OCI-LY7 (cell line): ENCODE measurements at regions not wholly inside any gene's neighbourhood (a gene's known extent, or its start where the extent isn't known, plus 50 kb on each side); places are given as distances from the start of the nearest gene placed in this dataset.

Source experiments
- BruUV-seq: library from RNA; stranded (reverse); fragments of 400-500 nt; replicated peaks from 2 replicates; lab custom pipeline; 2021; lab: Mats Ljungman, UMichigan
- CTCF ChIA-PET: fragments of 300-600 bp; sonication (Branson Sonifier 250); formaldehyde crosslinking; loops from one replicate; lab custom pipeline; 2022; ENCODE audit warnings: antibody characterized with exemption; ENCODE audit not compliant: unreplicated experiment; lab: Charles Lee
- POLR2A ChIA-PET: fragments of 300-600 bp; sonication (Branson Sonifier 250); formaldehyde crosslinking; loops from one replicate; lab custom pipeline; 2022; ENCODE audit warnings: antibody characterized with exemption; lab: Charles Lee
- DNase-seq: peaks from one replicate; pipeline ENCODE4 v3.0.0-alpha.2; 2015; ENCODE audit warnings: low spot score
- H2AFZ ChIP-seq: fragments of 200-600 bp; sonication (generic), shearing (Covaris generic); 2 replicates; pipeline ENCODE4 v1.6.1; 2014; ENCODE audit warnings: mild to moderate bottlenecking, antibody characterized with exemption, low read length, moderate library complexity
- H3K27ac ChIP-seq: fragments of 200-600 bp; sonication (generic); 2 replicates; pipeline ENCODE4 v1.5.1; 2014; ENCODE audit warnings: mixed run types, low read depth, mild to moderate bottlenecking, moderate library complexity, low read length, inconsistent platforms; ENCODE audit not compliant: poor library complexity, severe bottlenecking
- H3K36me3 ChIP-seq: fragments of 200-600 bp; sonication (generic); 2 replicates; pipeline ENCODE4 v1.6.1; 2014; ENCODE audit warnings: mild to moderate bottlenecking, antibody characterized with exemption, low read length, moderate library complexity, mixed read lengths; ENCODE audit not compliant: insufficient read depth
- H3K4me1 ChIP-seq: fragments of 200-600 bp; sonication (generic); 2 replicates; pipeline ENCODE4 v1.5.1; 2014; ENCODE audit warnings: mild to moderate bottlenecking, low read length; ENCODE audit not compliant: insufficient read depth, poor library complexity, severe bottlenecking
- H3K4me2 ChIP-seq: fragments of 200-600 bp; sonication (generic); 2 replicates; pipeline ENCODE4 v1.6.1; 2014; ENCODE audit warnings: mild to moderate bottlenecking, low read length
- H3K4me3 ChIP-seq: fragments of 200-600 bp; sonication (generic); 2 replicates; pipeline ENCODE4 v1.5.1; 2014; ENCODE audit warnings: mild to moderate bottlenecking, low read depth, low read length; ENCODE audit not compliant: poor library complexity, severe bottlenecking
- H3K79me2 ChIP-seq: fragments of 200-600 bp; sonication (generic); 2 replicates; pipeline ENCODE4 v1.6.1; 2016; ENCODE audit warnings: low read depth, mild to moderate bottlenecking, low read length, moderate library complexity, mixed read lengths; ENCODE audit not compliant: insufficient read depth
- H3K9me2 ChIP-seq: fragments of 200-600 bp; sonication (generic); 2 replicates; pipeline ENCODE4 v1.6.1; 2016; ENCODE audit warnings: mild to moderate bottlenecking, low read length, mixed read lengths; ENCODE audit not compliant: insufficient read depth
- H3K9me3 ChIP-seq: fragments of 200-600 bp; sonication (generic); 2 replicates; pipeline ENCODE4 v1.6.1; 2014; ENCODE audit warnings: mild to moderate bottlenecking, mixed run types, low read length, mixed read lengths
- H4K20me1 ChIP-seq: fragments of 200-600 bp; sonication (generic); 2 replicates; pipeline ENCODE4 v1.6.1; 2014; ENCODE audit warnings: mild to moderate bottlenecking, antibody characterized with exemption, low read length, moderate library complexity, mixed read lengths; ENCODE audit not compliant: insufficient read depth
- CTCF ChIP-seq: fragments of 200-600 bp; sonication (generic); conservative IDR thresholded peaks from 2 replicates; pipeline ENCODE4 v1.5.1; 2014; ENCODE audit warnings: mild to moderate bottlenecking, antibody characterized with exemption, low read length, moderate library complexity, mixed read lengths
- EZH2phosphoT487 ChIP-seq: fragments of 200-600 bp; sonication (generic); IDR thresholded peaks from 2 replicates; pipeline ENCODE4 v1.6.1; 2018; ENCODE audit warnings: low read depth, borderline replicate concordance, mild to moderate bottlenecking, mixed run types, antibody characterized with exemption, low read length, moderate library complexity, mixed read lengths
- intact Hi-C: fragments of 100-400 bp; cut with micrococcal nuclease; formaldehyde crosslinking; loops from one replicate; pipeline ENCODE4 v1.10.0; 2022; ENCODE audit not compliant: unreplicated experiment

- ChIA-PET CTCF (no interaction called here), POLR2A (no interaction called here)
- no TSS peak for BruUV-seq
- DNase-seq = no peak
- H3K4me3 ChIP-seq = no peak overlapping the region
- no peaks in the 10 kb centered on the region for H3K9me3 ChIP-seq
- no peaks in the 10 kb centered on the region for H3K9me2 ChIP-seq
- H3K36me3 ChIP-seq = no peaks in the 10 kb centered on the region
- no peaks in the 10 kb centered on the region for H4K20me1 ChIP-seq
- no peaks in the 10 kb centered on the region for H3K4me1 ChIP-seq
- no peak overlapping the region for H3K4me2 ChIP-seq
- no peaks in the 10 kb centered on the region for H3K79me2 ChIP-seq
- TF ChIP-seq EZH2phosphoT487 (no peak), CTCF (no peak)
- H2AFZ ChIP-seq = no peak overlapping the region
- intact Hi-C loops = no loop called here
- H3K27ac ChIP-seq = no peak overlapping the region
Measured at GRCh38 chr17:65356536-65356935, 204.9 kb downstream of the AXIN2 start.

GRCh38 chr17:65355246-65355645 lies 206.2 kb downstream of the AXIN2 start:
- Histone ChIP-seq H3K4me1 (no peaks in the 10 kb centered on the region), H3K9me2 (no peaks in the 10 kb centered on the region), H3K4me3 (no peak overlapping the region), H2AFZ (no peak overlapping the region), H3K79me2 (no peaks in the 10 kb centered on the region), H3K4me2 (no peak overlapping the region), H3K36me3 (no peaks in the 10 kb centered on the region), H3K9me3 (no peaks in the 10 kb centered on the region), H3K27ac (no peak overlapping the region), H4K20me1 (no peaks in the 10 kb centered on the region)
- intact Hi-C loops = no loop called here
- TF ChIP-seq CTCF (no peak), EZH2phosphoT487 (no peak)
- no peak for DNase-seq
- ChIA-PET CTCF (no interaction called here), POLR2A (no interaction called here)
- BruUV-seq = no TSS peak

GRCh38 chr17:65349916-65350315 lies 211.5 kb downstream of the AXIN2 start:
- DNase-seq = no peak
- TF ChIP-seq CTCF = no peak
- TF ChIP-seq EZH2phosphoT487 = no peak
- Histone ChIP-seq H3K9me3 (no peaks in the 10 kb centered on the region), H2AFZ (no peak overlapping the region), H3K36me3 (no peaks in the 10 kb centered on the region), H3K4me3 (no peak overlapping the region), H3K4me2 (no peak overlapping the region), H4K20me1 (no peaks in the 10 kb centered on the region), H3K27ac (no peak overlapping the region), H3K9me2 (no peaks in the 10 kb centered on the region), H3K4me1 (no peaks in the 10 kb centered on the region), H3K79me2 (no peaks in the 10 kb centered on the region)
- BruUV-seq = no TSS peak
- ChIA-PET POLR2A (no interaction called here), CTCF (no interaction called here)
- intact Hi-C loops = no loop called here
